Body of pancreas (tissue), 4 donors: ENCODE measurements at regions not wholly inside any gene's neighbourhood (a gene's known extent, or its start where the extent isn't known, plus 50 kb on each side); places are given as distances from the start of the nearest gene placed in this dataset.

Source experiments
- ATAC-seq: fragments of 150-250 bp; one replicate; pipeline ENCODE4 v1.9.1; 2016
- DNase-seq, 4 donors: peaks; one replicate each; pipeline ENCODE4 v3.0.0-alpha.2; 2019
- H3K27ac ChIP-seq, 4 donors: fragments of 200-600 bp; sonication (generic); 1 replicate in 3 of 4; 2 replicates in 1 of 4; pipeline versions ENCODE4 v1.5.1 to v1.6.1; 2016 to 2019; ENCODE audit warnings: mild to moderate bottlenecking in 1 of 4, mixed read lengths in 1 of 4, moderate library complexity in 1 of 4
- H3K27me3 ChIP-seq, 2 donors: fragments of 200-600 bp; sonication (generic); one replicate each; pipeline ENCODE4 v1.6.0; 2016; ENCODE audit warnings: mild to moderate bottlenecking in 1 of 2
- H3K36me3 ChIP-seq, 2 donors: fragments of 200-600 bp; sonication (generic); replicated peaks in 1 of 2; 2 replicates each; pipeline ENCODE4 v1.5.1; 2016; ENCODE audit warnings: low read depth in 2 of 2; ENCODE audit not compliant: insufficient read depth in 1 of 2
- H3K4me1 ChIP-seq: fragments of 200-600 bp; sonication (generic); one replicate; pipeline ENCODE4 v1.6.0; 2016
- H3K4me3 ChIP-seq, 2 donors: fragments of 200-600 bp; sonication (generic); 1 replicate in 1 of 2; 2 replicates in 1 of 2; pipeline ENCODE4 v1.5.1; 2016 to 2019
- H3K9me3 ChIP-seq, 3 donors: fragments of 200-600 bp; sonication (generic); 1 replicate in 2 of 3; 2 replicates in 1 of 3; pipeline ENCODE4 v1.5.1; 2016
- CTCF ChIP-seq, 7 experiments: fragments of 450-650 bp in 4 of 7; fragments of 200-600 bp in 3 of 7; sonication (generic) in 3 of 7; IDR thresholded peaks; one replicate each; pipeline ENCODE4 v1.5.1; 2016 to 2019; ENCODE audit warnings: antibody characterized with exemption in 7 of 7
- POLR2A ChIP-seq, 3 donors: fragments of 450-650 bp; IDR thresholded peaks; one replicate each; pipeline ENCODE4 v1.6.1; 2016; ENCODE audit warnings: antibody characterized with exemption in 3 of 3, mild to moderate bottlenecking in 2 of 3
- WGBS, 2 donors: methylation state at CpG; one replicate each; pipeline ENCODE4 v1.1.5; 2017; 5-methylcytosine and 5-hydroxymethylcytosine counted together
- intact Hi-C: fragments of 100-400 bp; cut with DNase I; formaldehyde crosslinking; loops from one replicate; pipeline ENCODE4 v1.15.1; 2023

DNA sequence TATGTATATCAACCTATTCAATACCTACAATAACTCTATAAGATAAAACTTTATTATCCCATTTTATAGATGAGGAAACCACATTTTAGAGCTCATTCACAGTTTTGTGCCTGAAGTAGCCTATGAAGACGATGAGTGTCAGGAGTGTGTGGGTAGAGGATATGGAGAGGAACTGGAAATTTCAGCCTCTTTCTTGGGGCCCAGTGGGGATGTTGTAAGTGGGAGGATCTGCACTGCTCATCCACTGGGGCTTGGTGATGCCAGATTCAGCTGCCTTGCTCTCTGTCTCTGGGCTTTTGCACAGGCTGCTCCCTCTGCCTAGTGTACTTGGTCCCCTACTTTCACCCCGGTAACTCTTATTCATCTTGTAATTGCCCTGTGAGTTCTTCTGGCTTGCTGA, 194.7 kb downstream of the SREK1 start:
- H3K4me3 ChIP-seq: no peak overlapping the region
- ATAC-seq: no peak
- H3K4me1 ChIP-seq: peaks cover 10% of the 10 kb centered on the region
- intact Hi-C loops: no loop called here
- H3K27me3 ChIP-seq: no peaks in the 10 kb centered on the region
- no peak for TF ChIP-seq CTCF (IDR thresholded peaks at IDR 0.05)
- TF ChIP-seq POLR2A (IDR thresholded peaks at IDR 0.05): no peak
- H3K27ac ChIP-seq: no peak overlapping the region
- DNase-seq: no peak
- H3K36me3 ChIP-seq: no peaks in the 10 kb centered on the region
- H3K9me3 ChIP-seq: no peaks in the 10 kb centered on the region
- WGBS, 2 donors: 88 to 96% methylated on average over 2 of the region's 2 CpGs

DNA sequence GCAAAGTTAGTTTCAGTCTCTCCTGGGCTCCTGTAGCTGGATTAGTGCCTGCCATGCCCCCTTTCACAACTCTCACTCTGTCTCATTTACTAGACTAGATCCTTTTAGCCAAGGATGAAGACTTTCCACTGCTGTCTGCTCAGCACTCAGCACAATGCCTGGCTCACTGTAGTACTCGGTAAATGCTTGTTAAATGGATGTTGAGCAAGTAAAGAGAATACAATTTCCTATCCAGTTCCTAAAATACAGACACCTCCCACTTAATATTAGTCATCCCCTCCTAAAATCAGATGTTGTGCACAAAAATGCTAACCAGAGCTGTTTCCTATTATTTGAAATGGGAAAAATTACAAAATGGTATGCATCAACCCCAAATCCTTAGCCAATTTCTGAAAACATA, 195.8 kb downstream of the SREK1 start:
- Histone ChIP-seq H3K4me3 (no peak overlapping the region), H3K27me3 (no peaks in the 10 kb centered on the region), H3K36me3 (no peaks in the 10 kb centered on the region), H3K4me1 (peaks cover 21% of the 10 kb centered on the region), H3K9me3 (no peaks in the 10 kb centered on the region), H3K27ac (no peak overlapping the region)
- intact Hi-C loops: no loop called here
- WGBS, 2 donors: 69 to 82% methylated on average over 1 of the region's 1 CpG
- no peak for TF ChIP-seq CTCF (IDR thresholded peaks at IDR 0.05)
- no peak for TF ChIP-seq POLR2A (IDR thresholded peaks at IDR 0.05)
- ATAC-seq (no peak), DNase-seq (no peak)

DNA sequence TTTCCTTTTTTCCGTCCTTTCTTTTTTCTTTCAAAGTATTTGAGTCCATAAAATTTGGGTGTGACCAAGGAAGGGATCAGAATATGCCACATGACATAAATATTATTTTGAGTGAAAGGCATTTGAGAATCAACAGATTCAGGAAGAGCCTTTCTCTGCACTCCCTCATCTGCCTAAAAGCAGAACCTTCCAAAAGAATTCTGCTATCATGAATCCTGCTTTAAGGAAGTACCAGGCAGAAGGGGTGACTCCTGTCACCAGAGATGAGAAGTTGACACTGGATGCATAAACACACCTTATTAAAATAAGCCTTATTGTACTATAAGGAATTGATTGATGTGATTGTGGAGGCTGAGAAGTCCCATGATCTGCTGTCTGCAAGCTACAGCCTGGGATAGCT, 196.7 kb downstream of the SREK1 start:
- intact Hi-C loops: no loop called here
- Histone ChIP-seq H3K27me3 (no peaks in the 10 kb centered on the region), H3K36me3 (no peaks in the 10 kb centered on the region), H3K27ac (no peak overlapping the region), H3K4me1 (peaks cover 25% of the 10 kb centered on the region), H3K9me3 (no peaks in the 10 kb centered on the region), H3K4me3 (no peak overlapping the region)
- WGBS, 2 donors: 82 to 86% methylated on average over 1 of the region's 1 CpG
- no peak for ATAC-seq
- DNase-seq: no peak
- TF ChIP-seq POLR2A (IDR thresholded peaks at IDR 0.05) (no peak), CTCF (IDR thresholded peaks at IDR 0.05) (no peak)

DNA sequence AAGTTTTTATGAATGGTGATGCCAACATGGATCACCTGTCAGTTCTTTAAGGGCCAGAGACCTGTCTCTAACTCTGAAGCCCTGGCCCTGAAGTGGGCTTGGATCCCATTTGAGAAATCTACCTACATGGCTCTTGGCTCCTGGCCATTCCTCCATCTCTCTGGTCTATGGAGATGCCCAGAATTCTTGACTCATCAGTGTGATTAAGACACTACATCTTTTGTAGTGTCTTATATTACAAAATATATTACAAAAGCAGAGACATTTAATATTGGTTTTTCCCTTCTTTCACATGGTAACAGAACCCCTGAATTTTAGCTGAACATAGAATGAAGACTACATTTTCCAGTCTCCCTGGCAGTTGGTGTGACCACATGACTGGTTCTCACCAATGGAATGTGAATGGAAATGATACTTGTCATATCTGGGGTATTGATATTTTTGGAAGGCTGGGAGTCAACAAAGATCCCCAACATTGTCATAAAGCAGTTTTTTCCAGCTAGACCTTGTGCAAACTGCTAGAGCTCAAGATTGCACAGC, 198.3 kb downstream of the SREK1 start:
- intact Hi-C loops: no loop called here
- Histone ChIP-seq H3K27me3 (no peaks in the 10 kb centered on the region), H3K36me3 (no peaks in the 10 kb centered on the region), H3K9me3 (no peaks in the 10 kb centered on the region), H3K4me1 (peaks cover 25% of the 10 kb centered on the region), H3K4me3 (no peak overlapping the region), H3K27ac (no peak overlapping the region)
- TF ChIP-seq CTCF (IDR thresholded peaks at IDR 0.05) (no peak), POLR2A (IDR thresholded peaks at IDR 0.05) (no peak)
- DNase-seq (no peak), ATAC-seq (no peak)

DNA sequence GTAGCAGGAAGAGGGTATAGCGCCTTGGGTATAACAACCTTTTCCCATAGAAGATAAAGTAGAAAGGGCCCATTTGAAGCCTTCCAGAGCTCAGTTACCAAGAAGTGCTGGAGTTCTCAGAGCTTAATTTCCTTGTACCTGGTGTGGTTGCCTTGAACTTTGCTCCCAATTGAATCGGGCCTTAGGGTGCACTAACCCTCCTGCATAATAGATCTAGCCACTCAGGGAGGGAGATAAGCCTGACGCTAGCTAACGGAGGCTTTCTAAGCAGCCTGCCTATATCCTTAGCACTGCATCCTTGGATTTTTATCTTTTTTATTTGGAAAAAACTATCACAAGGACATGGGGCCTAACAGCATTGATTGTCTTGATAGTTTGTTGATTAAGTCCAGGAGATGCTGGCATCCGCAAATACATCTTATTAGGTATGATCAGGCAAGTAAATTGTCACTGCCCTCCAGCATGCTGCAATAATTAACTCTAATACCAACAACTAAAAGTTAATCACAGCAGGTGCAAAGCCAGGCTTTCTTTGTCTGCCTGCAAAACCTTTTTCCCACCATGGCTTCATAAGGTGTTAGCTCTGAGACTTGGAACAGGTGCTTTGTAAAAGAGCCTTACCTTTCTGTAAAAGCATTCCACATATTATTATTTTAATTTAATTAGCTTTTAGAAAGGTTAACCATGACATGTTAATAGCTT, 199.4 kb downstream of the SREK1 start:
- 23 to 25% methylated on average over 5 of the region's 5 CpGs for WGBS, 2 donors
- ATAC-seq (no peak), DNase-seq (peak in 2 of 4 donors; percentile 25 to 39)
- H3K36me3 ChIP-seq: no peaks in the 10 kb centered on the region
- H3K27me3 ChIP-seq: no peaks in the 10 kb centered on the region
- TF ChIP-seq CTCF (IDR thresholded peaks at IDR 0.05) (no peak), POLR2A (IDR thresholded peaks at IDR 0.05) (no peak)
- H3K4me1 ChIP-seq: peaks cover 25% of the 10 kb centered on the region
- no peaks in the 10 kb centered on the region for H3K9me3 ChIP-seq
- peak overlapping the region in 3 of 4 donors; percentile 4 to 43 (median 6) for H3K27ac ChIP-seq
- H3K4me3 ChIP-seq: no peak overlapping the region
- intact Hi-C loops: no loop called here
